ENCODE measurements at regions not wholly inside any gene's neighbourhood (a gene's known extent, or its start where the extent isn't known, plus 50 kb on each side); places are given as distances from the start of the nearest gene placed in this dataset.

GRCh38 chr2:210839034-210839433 lies 282.6 kb downstream of the CPS1 start:
- Histone ChIP-seq H3K27me3 (ENCODE audit: low read depth) (no peaks in the 10 kb centered on the region), H3K4me1 (no peaks in the 10 kb centered on the region), H3K9me3 (no peaks in the 10 kb centered on the region), H3K36me3 (no peaks in the 10 kb centered on the region), H3K4me3 (no peak overlapping the region), H3K27ac (no peak overlapping the region)
- ATAC-seq: no peak
- intact Hi-C loops (cut with DNase I): no loop called here
- no peak for DNase-seq
- TF ChIP-seq CTCF (IDR thresholded peaks at IDR 0.05): no peak

GRCh38 chr2:210839450-210839849 lies 283.1 kb downstream of the CPS1 start:
- H3K36me3 ChIP-seq: no peaks in the 10 kb centered on the region
- ATAC-seq (no peak), DNase-seq (no peak)
- H3K4me3 ChIP-seq: no peak overlapping the region
- intact Hi-C loops (cut with DNase I): no loop called here
- no peak overlapping the region for H3K27ac ChIP-seq
- H3K9me3 ChIP-seq: no peaks in the 10 kb centered on the region
- TF ChIP-seq CTCF (IDR thresholded peaks at IDR 0.05): no peak
- H3K27me3 ChIP-seq (ENCODE audit: low read depth): no peaks in the 10 kb centered on the region
- no peaks in the 10 kb centered on the region for H3K4me1 ChIP-seq

GRCh38 chr2:210842896-210843295 lies 286.5 kb downstream of the CPS1 start:
- ATAC-seq: no peak
- Histone ChIP-seq H3K9me3 (no peaks in the 10 kb centered on the region), H3K27ac (no peak overlapping the region), H3K4me1 (no peaks in the 10 kb centered on the region), H3K27me3 (ENCODE audit: low read depth) (no peaks in the 10 kb centered on the region), H3K4me3 (no peak overlapping the region), H3K36me3 (no peaks in the 10 kb centered on the region)
- no peak for TF ChIP-seq CTCF (IDR thresholded peaks at IDR 0.05)
- intact Hi-C loops (cut with DNase I): no loop called here
- no peak for DNase-seq

- intact Hi-C loops (cut with DNase I): no loop called here
- no peaks in the 10 kb centered on the region for H3K27me3 ChIP-seq (ENCODE audit: low read depth)
These were observed 287.6 kb downstream of the CPS1 start for GRCh38 chr2:210844016-210844415.

GRCh38 chr2:210859314-210859713 lies 302.9 kb downstream of the CPS1 start:
- no peak for DNase-seq
- ATAC-seq: no peak
- no peak for TF ChIP-seq CTCF (IDR thresholded peaks at IDR 0.05)
- H3K4me3 ChIP-seq: no peak overlapping the region
- H3K36me3 ChIP-seq: no peaks in the 10 kb centered on the region
- H3K4me1 ChIP-seq: no peaks in the 10 kb centered on the region
- no peaks in the 10 kb centered on the region for H3K9me3 ChIP-seq
- no peaks in the 10 kb centered on the region for H3K27me3 ChIP-seq (ENCODE audit: low read depth)
- H3K27ac ChIP-seq: no peak overlapping the region
- intact Hi-C loops (cut with DNase I): no loop called here

More at GRCh38 chr2:210844016-210844415, 287.6 kb downstream of the CPS1 start:
- Histone ChIP-seq H3K4me1 (no peaks in the 10 kb centered on the region), H3K36me3 (no peaks in the 10 kb centered on the region), H3K4me3 (no peak overlapping the region), H3K27ac (no peak overlapping the region), H3K9me3 (no peaks in the 10 kb centered on the region)
- no peak for ATAC-seq
- no peak for DNase-seq
- no peak for TF ChIP-seq CTCF (IDR thresholded peaks at IDR 0.05)

- H3K9me3 ChIP-seq: no peaks in the 10 kb centered on the region
- H3K36me3 ChIP-seq: no peaks in the 10 kb centered on the region
- no peaks in the 10 kb centered on the region for H3K4me1 ChIP-seq
- no peak overlapping the region for H3K27ac ChIP-seq
- no peak for TF ChIP-seq CTCF (IDR thresholded peaks at IDR 0.05)
- H3K4me3 ChIP-seq: no peak overlapping the region
- intact Hi-C loops (cut with DNase I): no loop called here
- no peak for DNase-seq
- ATAC-seq: no peak
- H3K27me3 ChIP-seq (ENCODE audit: low read depth): no peaks in the 10 kb centered on the region
These were observed 303.9 kb downstream of the CPS1 start for GRCh38 chr2:210860276-210860675.

Measured in lower lobe of right lung (tissue), 2 donors.